Tibial artery (tissue), 4 donors: ENCODE measurements at regions not wholly inside any gene's neighbourhood (a gene's known extent, or its start where the extent isn't known, plus 50 kb on each side); places are given as distances from the start of the nearest gene placed in this dataset.

Source experiments
- DNase-seq, 2 donors: peaks; one replicate each; pipeline ENCODE4 v3.0.0-alpha.2; 2019
- H3K27ac ChIP-seq, 2 donors: fragments of 200-600 bp; sonication (generic) in 1 of 2; 1 replicate in 1 of 2; 2 replicates in 1 of 2; pipeline ENCODE4 v1.5.1; 2018 to 2019; ENCODE audit warnings: mild to moderate bottlenecking in 1 of 2
- H3K27me3 ChIP-seq, 2 donors: fragments of 200-600 bp; sonication (generic) in 1 of 2; one replicate each; pipeline versions ENCODE4 v1.5.1 to v1.6.0; 2016 to 2019
- H3K36me3 ChIP-seq, 3 donors: fragments of 200-600 bp; sonication (generic) in 2 of 3; one replicate each; pipeline ENCODE4 v1.5.1; 2016 to 2019; ENCODE audit warnings: mild to moderate bottlenecking in 2 of 3
- H3K4me1 ChIP-seq, 4 donors: fragments of 200-600 bp; sonication (generic) in 2 of 4; 1 replicate in 3 of 4; 2 replicates in 1 of 4; pipeline ENCODE4 v1.5.1; 2016 to 2019
- H3K4me3 ChIP-seq, 2 donors: fragments of 200-600 bp; sonication (generic) in 1 of 2; 1 replicate in 1 of 2; 2 replicates in 1 of 2; pipeline ENCODE4 v1.5.1; 2018 to 2019; ENCODE audit warnings: mild to moderate bottlenecking in 2 of 2
- H3K9me3 ChIP-seq, 3 donors: fragments of 200-600 bp; sonication (generic) in 1 of 3; one replicate each; pipeline ENCODE4 v1.5.1; 2016 to 2019
- intact Hi-C: fragments of 100-400 bp; cut with DNase I; formaldehyde crosslinking; loops from one replicate; pipeline ENCODE4 v1.15.0; 2023; ENCODE audit warnings: low total_unique reads
- TF ChIP-seq, protein P1 (sequence below), 2 experiments: fragments of 200-600 bp in 1 of 2; fragments of 450-650 bp in 1 of 2; IDR thresholded peaks; one replicate each; pipeline ENCODE4 v1.5.1; 2017 to 2019; ENCODE audit warnings: antibody characterized with exemption in 2 of 2, mild to moderate bottlenecking in 1 of 2, moderate library complexity in 1 of 2

DNA sequence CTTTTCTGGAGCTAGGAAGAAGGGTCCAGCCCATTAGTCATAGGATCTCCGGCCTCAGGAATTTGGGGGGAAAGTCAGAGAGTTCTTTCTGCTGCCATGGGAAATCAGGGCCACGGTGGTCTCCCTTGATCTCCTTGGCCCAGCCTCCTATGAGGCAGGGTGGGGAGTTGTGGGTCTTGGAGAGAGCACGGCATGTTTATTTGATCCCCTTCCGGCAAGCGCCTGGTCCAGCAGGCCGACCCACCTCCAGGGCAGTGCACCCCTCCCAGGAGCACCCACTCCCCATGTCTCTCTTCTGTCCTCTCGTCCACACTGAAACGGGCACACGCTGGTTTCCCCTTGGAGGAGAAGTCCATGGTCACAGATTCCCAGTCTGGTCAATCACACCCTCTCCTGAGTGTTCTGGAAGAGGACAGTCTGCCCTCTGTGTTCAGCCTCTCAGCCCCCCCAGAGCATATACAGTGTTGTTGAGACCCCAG, 464.6 kb upstream of the HS6ST1 start:
- Histone ChIP-seq H3K27me3 (peaks cover 0 to 3% of the 10 kb centered on the region in 2 donors), H3K9me3 (no peaks in the 10 kb centered on the region), H3K27ac (no peak overlapping the region), H3K36me3 (no peaks in the 10 kb centered on the region), H3K4me3 (no peak overlapping the region), H3K4me1 (no peaks in the 10 kb centered on the region)
- TF ChIP-seq, protein P1, sequence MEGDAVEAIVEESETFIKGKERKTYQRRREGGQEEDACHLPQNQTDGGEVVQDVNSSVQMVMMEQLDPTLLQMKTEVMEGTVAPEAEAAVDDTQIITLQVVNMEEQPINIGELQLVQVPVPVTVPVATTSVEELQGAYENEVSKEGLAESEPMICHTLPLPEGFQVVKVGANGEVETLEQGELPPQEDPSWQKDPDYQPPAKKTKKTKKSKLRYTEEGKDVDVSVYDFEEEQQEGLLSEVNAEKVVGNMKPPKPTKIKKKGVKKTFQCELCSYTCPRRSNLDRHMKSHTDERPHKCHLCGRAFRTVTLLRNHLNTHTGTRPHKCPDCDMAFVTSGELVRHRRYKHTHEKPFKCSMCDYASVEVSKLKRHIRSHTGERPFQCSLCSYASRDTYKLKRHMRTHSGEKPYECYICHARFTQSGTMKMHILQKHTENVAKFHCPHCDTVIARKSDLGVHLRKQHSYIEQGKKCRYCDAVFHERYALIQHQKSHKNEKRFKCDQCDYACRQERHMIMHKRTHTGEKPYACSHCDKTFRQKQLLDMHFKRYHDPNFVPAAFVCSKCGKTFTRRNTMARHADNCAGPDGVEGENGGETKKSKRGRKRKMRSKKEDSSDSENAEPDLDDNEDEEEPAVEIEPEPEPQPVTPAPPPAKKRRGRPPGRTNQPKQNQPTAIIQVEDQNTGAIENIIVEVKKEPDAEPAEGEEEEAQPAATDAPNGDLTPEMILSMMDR (IDR thresholded peaks at IDR 0.05): no peak
- intact Hi-C loops: no loop called here
- peak in 1 of 2 donors; percentile 5 for DNase-seq

DNA sequence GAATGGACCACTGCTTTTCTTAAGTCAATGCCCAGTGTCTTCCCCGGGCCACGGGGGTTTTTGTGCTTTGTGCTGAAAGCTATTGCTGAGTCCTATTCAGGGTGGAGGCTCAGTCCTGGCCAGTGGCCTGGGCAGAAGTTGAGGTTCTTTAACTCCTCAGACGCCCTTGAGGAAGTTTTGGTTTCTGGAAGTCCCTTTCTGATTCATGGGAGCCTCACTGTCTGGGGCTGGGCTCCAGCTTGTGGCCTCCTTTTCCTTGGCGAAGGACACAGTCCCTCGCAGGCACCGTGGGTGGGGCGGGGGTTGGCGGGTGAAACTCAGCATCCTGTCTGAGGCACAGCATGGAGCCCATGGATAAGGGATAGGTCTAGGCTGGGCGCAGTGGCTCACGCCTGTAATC, 465.2 kb upstream of the HS6ST1 start:
- TF ChIP-seq, protein P1 (IDR thresholded peaks at IDR 0.05): no peak
- intact Hi-C loops: no loop called here
- no peak overlapping the region for H3K4me3 ChIP-seq
- no peaks in the 10 kb centered on the region for H3K36me3 ChIP-seq
- peaks cover 0 to 3% of the 10 kb centered on the region in 2 donors for H3K27me3 ChIP-seq
- peak in 1 of 2 donors; percentile 18 for DNase-seq
- no peak overlapping the region for H3K27ac ChIP-seq
- no peaks in the 10 kb centered on the region for H3K4me1 ChIP-seq
- no peaks in the 10 kb centered on the region for H3K9me3 ChIP-seq

DNA sequence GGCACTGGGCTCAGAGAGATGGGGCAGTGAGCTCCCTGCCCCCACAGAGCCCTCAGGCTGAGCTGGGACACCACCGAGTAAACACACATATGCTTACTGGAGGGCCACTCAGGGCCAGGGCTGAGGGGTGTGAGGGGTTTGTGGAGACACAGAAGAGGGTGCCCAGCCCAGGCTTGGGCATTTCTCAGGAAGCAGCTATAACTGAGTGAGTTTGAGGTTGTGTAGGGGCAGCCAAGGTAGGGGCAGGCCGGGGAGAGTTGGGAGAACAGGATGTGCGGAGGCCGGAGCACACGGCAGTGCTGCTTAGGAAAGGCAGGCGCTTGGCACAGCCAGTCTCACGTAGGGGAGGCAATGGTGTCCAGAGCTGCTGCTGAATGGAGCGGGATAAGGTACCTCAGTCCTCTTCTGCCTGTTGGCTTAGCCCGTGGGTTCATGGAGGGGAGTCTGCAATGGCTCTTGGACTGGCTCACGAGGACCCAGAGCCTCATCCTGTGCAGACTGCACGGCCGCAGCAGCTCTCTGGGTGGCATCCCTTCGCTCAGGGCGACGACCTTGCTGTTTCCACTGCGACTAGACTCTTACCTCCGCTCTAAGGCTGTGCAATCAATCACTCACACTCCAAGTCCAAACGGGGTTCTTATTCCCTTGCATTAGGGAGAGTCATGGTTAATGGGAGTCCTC, 466.1 kb upstream of the HS6ST1 start:
- Histone ChIP-seq H3K36me3 (no peaks in the 10 kb centered on the region), H3K4me1 (no peaks in the 10 kb centered on the region), H3K27me3 (peaks cover 0 to 3% of the 10 kb centered on the region in 2 donors), H3K4me3 (no peak overlapping the region), H3K9me3 (no peaks in the 10 kb centered on the region), H3K27ac (no peak overlapping the region)
- DNase-seq: no peak
- TF ChIP-seq, protein P1 (IDR thresholded peaks at IDR 0.05): no peak
- intact Hi-C loops: no loop called here

DNA sequence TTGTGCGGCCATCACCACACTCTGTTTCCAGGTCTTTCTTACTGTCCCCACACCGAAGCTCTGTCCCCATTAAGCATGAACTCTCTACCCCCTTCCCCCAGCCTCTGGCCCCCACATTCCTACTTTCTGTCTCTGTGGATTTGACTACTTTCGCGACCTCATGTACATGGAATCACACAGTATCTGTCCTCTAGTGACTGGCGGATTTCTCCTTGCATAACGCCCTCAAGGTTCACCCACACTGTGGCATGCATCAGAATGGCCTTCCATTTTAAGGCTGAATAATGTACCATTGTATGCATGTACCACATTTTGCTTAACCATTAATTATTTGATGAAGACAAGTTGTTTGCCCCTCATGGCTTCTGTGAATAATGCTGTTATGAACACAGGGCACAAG, 467.6 kb upstream of the HS6ST1 start:
- Histone ChIP-seq H3K27ac (no peak overlapping the region), H3K36me3 (no peaks in the 10 kb centered on the region), H3K4me3 (no peak overlapping the region), H3K4me1 (no peaks in the 10 kb centered on the region), H3K9me3 (no peaks in the 10 kb centered on the region), H3K27me3 (peaks cover 0 to 5% of the 10 kb centered on the region in 2 donors)
- DNase-seq: no peak
- intact Hi-C loops: no loop called here
- TF ChIP-seq, protein P1 (IDR thresholded peaks at IDR 0.05): no peak

DNA sequence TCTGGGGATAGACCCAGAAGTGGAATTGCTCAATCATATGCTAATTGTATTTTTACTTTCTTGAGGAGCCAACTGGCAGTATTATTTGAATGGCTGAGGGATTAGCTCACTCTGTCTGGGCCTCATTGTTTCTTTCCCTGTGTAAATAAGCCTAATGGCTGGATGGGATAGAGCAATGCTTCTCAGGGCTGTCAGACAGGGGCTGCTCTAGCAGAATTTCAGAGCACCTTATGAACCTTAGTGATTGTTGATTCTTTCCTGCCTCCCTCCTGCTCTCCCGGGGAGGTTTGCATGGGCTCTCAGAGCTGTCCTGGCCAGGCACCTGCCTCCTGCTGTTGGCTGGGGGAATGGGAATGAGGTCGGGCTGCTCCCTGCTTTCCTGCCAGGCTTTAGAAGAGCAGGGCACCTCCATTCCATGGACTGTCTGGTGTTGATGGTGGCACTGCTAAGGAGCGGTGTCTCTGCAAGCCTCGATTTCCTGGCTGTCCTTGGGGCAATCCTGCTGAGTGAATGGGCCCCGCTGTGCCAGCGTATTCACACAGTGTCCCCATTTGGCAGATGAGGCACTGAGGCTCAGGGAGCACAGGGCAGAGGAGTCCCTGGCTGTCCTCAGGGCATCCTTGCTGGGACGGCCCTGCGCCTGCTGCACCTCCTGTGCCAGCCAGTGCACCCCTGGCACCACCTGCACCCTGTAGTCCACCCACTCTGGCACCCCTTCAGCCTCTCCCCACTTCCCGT, 468.2 kb upstream of the HS6ST1 start:
- DNase-seq: no peak
- intact Hi-C loops: no loop called here

More for the DNA sequence above, 468.2 kb upstream of the HS6ST1 start:
- Histone ChIP-seq H3K4me1 (no peaks in the 10 kb centered on the region), H3K27me3 (peaks cover 0 to 11% of the 10 kb centered on the region in 2 donors), H3K9me3 (no peaks in the 10 kb centered on the region), H3K4me3 (no peak overlapping the region), H3K27ac (no peak overlapping the region), H3K36me3 (no peaks in the 10 kb centered on the region)
- TF ChIP-seq, protein P1 (IDR thresholded peaks at IDR 0.05): no peak
